Spleen (tissue), 11 donors: ENCODE measurements at regions not wholly inside any gene's neighbourhood (a gene's known extent, or its start where the extent isn't known, plus 50 kb on each side); places are given as distances from the start of the nearest gene placed in this dataset.

Experiments
- DNase-seq: peaks from one replicate; pipeline ENCODE4 v3.0.0-alpha.2; 2020
- H3K27ac ChIP-seq, 8 donors: fragments of 200-600 bp; sonication (generic) in 7 of 8; 1 replicate in 4 of 8; 2 replicates in 4 of 8; pipeline versions ENCODE4 v1.5.0 to v1.8.0; 2016 to 2021; ENCODE audit warnings: inconsistent platforms in 4 of 8, mild to moderate bottlenecking in 4 of 8, moderate library complexity in 1 of 8
- H3K27me3 ChIP-seq, 7 donors: fragments of 200-600 bp; sonication (generic) in 6 of 7; replicated peaks in 1 of 7; 1 replicate in 4 of 7; 2 replicates in 3 of 7; pipeline versions ENCODE4 v1.5.0 to v1.8.0; 2016 to 2021; ENCODE audit warnings: inconsistent platforms in 3 of 7, mild to moderate bottlenecking in 1 of 7
- H3K36me3 ChIP-seq, 6 donors: fragments of 200-600 bp; sonication (generic) in 5 of 6; 1 replicate in 4 of 6; 2 replicates in 2 of 6; pipeline versions ENCODE4 v1.5.0 to v1.8.0; 2016 to 2021; ENCODE audit warnings: inconsistent platforms in 2 of 6
- H3K4me1 ChIP-seq, 6 donors: fragments of 200-600 bp; sonication (generic) in 5 of 6; 1 replicate in 3 of 6; 2 replicates in 3 of 6; pipeline versions ENCODE4 v1.5.0 to v1.8.0; 2016 to 2021; ENCODE audit warnings: inconsistent platforms in 3 of 6
- H3K4me3 ChIP-seq, 8 donors: fragments of 200-600 bp; sonication (generic) in 7 of 8; 1 replicate in 4 of 8; 2 replicates in 4 of 8; pipeline versions ENCODE4 v1.5.0 to v1.8.0; 2016 to 2021; ENCODE audit warnings: inconsistent platforms in 4 of 8, mild to moderate bottlenecking in 4 of 8, moderate library complexity in 2 of 8
- H3K9me3 ChIP-seq, 8 donors: fragments of 200-600 bp; sonication (generic) in 7 of 8; 1 replicate in 4 of 8; 2 replicates in 4 of 8; pipeline versions ENCODE4 v1.5.0 to v1.8.0; 2016 to 2021; ENCODE audit warnings: inconsistent platforms in 4 of 8
- CTCF ChIP-seq, 11 experiments: fragments of 200-600 bp in 7 of 11; fragments of 450-650 bp in 4 of 11; sonication (generic) in 4 of 11; IDR thresholded peaks in 8 of 11; conservative IDR thresholded peaks in 3 of 11; 1 replicate in 7 of 11; 2 replicates in 4 of 11; pipeline versions ENCODE4 v1.4.0 to v1.8.0; 2016 to 2021; ENCODE audit warnings: antibody characterized with exemption in 11 of 11, inconsistent platforms in 4 of 11, mild to moderate bottlenecking in 1 of 11
- POLR2A ChIP-seq, 3 donors: fragments of 450-650 bp; IDR thresholded peaks; one replicate each; pipeline ENCODE4 v1.5.1; 2017; ENCODE audit warnings: antibody characterized with exemption in 3 of 3, mild to moderate bottlenecking in 1 of 3
- POLR2AphosphoS5 ChIP-seq, 3 donors: sonication (generic); formaldehyde crosslinking; IDR thresholded peaks; one replicate each; pipeline ENCODE4 v1.5.1; 2017; ENCODE audit warnings: antibody characterized with exemption in 3 of 3
- WGBS, 5 donors: extraction: QIAGEN DNeasy Blood & Tissue Kit in 3 of 5; methylation state at CpG; one replicate each; pipeline versions ENCODE4 v1.1.5 to v1.1.7; 2013 to 2018; 5-methylcytosine and 5-hydroxymethylcytosine counted together
- intact Hi-C: fragments of 100-400 bp; cut with DNase I; formaldehyde crosslinking; loops from one replicate; pipeline ENCODE4 v1.15.0; 2023; ENCODE audit warnings: low total_unique reads
- donor health status: healthy with polysubstance abuse.
- donor health status: DM: no; HTN: no; CAD: no; lungs with moderate emphysema.
- donor health status: DM: no; HTN: no; CAD: no.
- donor health status: Bipolar disorder and iron deficiency.
- donor health status: healthy.
- donor health status: DM: no; HTN: no; CAD: no.
- donor health status: DM: yes; HTN: yes; CAD: no.

DNA sequence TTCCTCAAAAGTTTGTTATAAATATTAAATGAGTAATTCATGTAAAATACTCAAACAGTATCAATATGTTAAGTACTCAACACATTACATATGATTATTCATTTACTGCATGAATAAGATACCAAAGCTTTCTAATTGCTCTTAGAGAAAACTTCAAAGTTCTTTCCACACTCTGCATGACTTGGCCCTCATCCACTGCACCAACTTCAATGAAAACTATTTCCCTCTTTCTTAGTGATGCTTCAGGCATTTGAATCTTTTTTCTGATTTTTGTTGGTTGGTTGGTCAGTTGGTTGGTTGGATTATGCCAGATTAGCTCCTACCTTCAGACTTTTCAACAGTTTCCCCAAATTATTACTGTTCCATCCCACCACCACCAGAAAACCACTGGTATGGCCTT is 314.7 kb upstream of the RGMB start:
- Histone ChIP-seq H3K27ac (no peak overlapping the region), H3K36me3 (no peaks in the 10 kb centered on the region), H3K9me3 (no peaks in the 10 kb centered on the region), H3K27me3 (peaks cover 0 to 4% (median 0%) of the 10 kb centered on the region in 7 donors), H3K4me1 (no peaks in the 10 kb centered on the region), H3K4me3 (no peak overlapping the region)
- TF ChIP-seq POLR2AphosphoS5 (IDR thresholded peaks at IDR 0.05) (no peak), CTCF (IDR thresholded peaks at IDR 0.05 in 8 of 11, conservative IDR thresholded peaks at IDR 0.05 in 3 of 11) (no peak), POLR2A (IDR thresholded peaks at IDR 0.05) (no peak)
- intact Hi-C loops, result no loop called here
- DNase-seq, result no peak

GRCh38 chr5:98460536-98460935 is 312.9 kb upstream of the RGMB start:
- Histone ChIP-seq H3K27ac (no peak overlapping the region), H3K36me3 (no peaks in the 10 kb centered on the region), H3K4me1 (no peaks in the 10 kb centered on the region), H3K4me3 (no peak overlapping the region), H3K27me3 (peaks cover 0 to 4% (median 0%) of the 10 kb centered on the region in 7 donors), H3K9me3 (no peaks in the 10 kb centered on the region)
- TF ChIP-seq POLR2AphosphoS5 (IDR thresholded peaks at IDR 0.05) (no peak), CTCF (IDR thresholded peaks at IDR 0.05 in 8 of 11, conservative IDR thresholded peaks at IDR 0.05 in 3 of 11) (no peak), POLR2A (IDR thresholded peaks at IDR 0.05) (no peak)
- intact Hi-C loops, result no loop called here
- no peak for DNase-seq
- WGBS, 5 donors, result 25 to 40% (median 34%) methylated on average over 1 of the region's 1 CpG

- Histone ChIP-seq H3K4me1 (no peaks in the 10 kb centered on the region), H3K9me3 (no peaks in the 10 kb centered on the region), H3K36me3 (no peaks in the 10 kb centered on the region), H3K27me3 (no peaks in the 10 kb centered on the region), H3K27ac (no peak overlapping the region), H3K4me3 (no peak overlapping the region)
- WGBS, 5 donors, result 68 to 85% (median 74%) methylated on average over 3 of the region's 3 CpGs
- DNase-seq, result no peak
- intact Hi-C loops, result no loop called here
- TF ChIP-seq POLR2AphosphoS5 (IDR thresholded peaks at IDR 0.05) (no peak), CTCF (IDR thresholded peaks at IDR 0.05 in 8 of 11, conservative IDR thresholded peaks at IDR 0.05 in 3 of 11) (no peak), POLR2A (IDR thresholded peaks at IDR 0.05) (no peak)
These were observed 312.0 kb upstream of the RGMB start for GRCh38 chr5:98461485-98461884.

DNA sequence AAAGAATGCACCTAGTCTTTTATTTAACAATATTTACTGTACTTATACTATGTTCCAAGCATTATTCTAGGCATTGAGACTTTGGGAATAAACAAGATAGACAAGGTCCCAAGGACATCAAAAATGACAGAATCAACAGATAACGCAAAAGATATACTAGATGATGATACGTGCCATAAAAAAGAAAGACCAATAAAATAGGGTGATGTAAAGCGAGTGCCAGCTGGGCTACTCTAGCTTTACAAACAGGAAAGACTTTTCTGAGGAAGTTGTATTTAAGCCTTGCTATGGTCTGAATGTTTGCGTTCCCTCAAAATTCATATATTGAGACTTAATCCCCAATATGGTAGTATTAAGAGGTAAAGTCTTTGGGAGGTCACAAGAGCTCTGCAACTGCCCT is 310.2 kb upstream of the RGMB start:
- Histone ChIP-seq H3K4me3 (no peak overlapping the region), H3K27me3 (no peaks in the 10 kb centered on the region), H3K27ac (no peak overlapping the region), H3K9me3 (no peaks in the 10 kb centered on the region), H3K36me3 (no peaks in the 10 kb centered on the region), H3K4me1 (no peaks in the 10 kb centered on the region)
- TF ChIP-seq CTCF (IDR thresholded peaks at IDR 0.05 in 8 of 11, conservative IDR thresholded peaks at IDR 0.05 in 3 of 11) (no peak), POLR2AphosphoS5 (IDR thresholded peaks at IDR 0.05) (no peak), POLR2A (IDR thresholded peaks at IDR 0.05) (no peak)
- intact Hi-C loops, result no loop called here
- no peak for DNase-seq
- 86 to 94% (median 90%) methylated on average over 4 of the region's 4 CpGs for WGBS, 5 donors
